HT1080 (cell line): ENCODE measurements at regions not wholly inside any gene's neighbourhood (a gene's known extent, or its start where the extent isn't known, plus 50 kb on each side); places are given as distances from the start of the nearest gene placed in this dataset.

ENCODE experiments used
- DNase-seq: peaks from one replicate; pipeline ENCODE4 v3.0.0-alpha.2; 2015; ENCODE audit warnings: low read depth

DNA sequence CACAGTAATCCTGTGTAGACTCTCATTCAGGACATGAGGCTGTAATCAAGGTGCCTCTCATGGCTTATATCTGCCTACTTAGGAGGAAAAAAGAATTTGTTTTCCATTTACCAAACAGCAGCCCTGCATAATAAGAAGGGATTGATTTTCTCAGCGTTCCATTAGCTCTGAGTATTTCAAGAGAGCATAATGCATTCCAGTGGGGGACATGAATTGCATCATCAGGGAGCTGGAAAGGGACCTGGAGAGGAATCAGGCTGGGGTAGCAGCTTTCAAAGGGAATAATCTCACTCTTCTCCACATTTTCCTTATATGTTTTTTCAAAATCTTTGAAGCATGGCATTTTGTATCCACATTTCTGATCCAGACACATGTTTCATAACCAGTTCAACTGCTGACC is 150.6 kb upstream of the ANKRD28 start:
- no peak for DNase-seq

DNA sequence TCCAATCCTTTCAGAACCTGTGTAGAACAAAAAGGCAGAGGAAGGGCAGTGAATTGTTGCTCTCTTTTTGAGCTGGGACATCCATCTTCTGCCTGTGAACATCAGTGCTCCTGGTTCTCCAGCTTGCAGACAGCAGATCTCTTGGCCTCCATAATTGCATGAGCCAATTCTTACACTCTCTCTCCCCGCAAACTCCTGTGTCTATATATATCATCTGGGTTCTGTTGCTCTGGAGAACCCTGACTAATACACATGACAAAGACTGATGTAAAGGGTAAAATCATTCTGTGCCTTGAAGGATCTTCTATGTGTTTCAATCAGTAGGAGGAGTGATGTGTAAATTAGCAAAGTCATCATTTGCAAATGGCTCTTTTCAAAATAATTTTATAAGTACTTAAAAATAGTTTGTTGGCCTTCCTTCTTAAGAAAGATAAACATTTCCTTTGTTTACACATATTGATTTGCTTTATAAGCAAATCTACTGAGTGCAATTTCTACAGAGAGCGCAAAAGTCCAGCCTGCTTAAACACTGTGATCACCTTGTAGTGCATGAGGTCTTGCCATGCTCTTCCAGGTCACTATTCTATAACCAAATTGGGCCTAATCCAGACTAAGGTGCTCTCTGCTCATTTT is 154.9 kb upstream of the ANKRD28 start:
- no peak for DNase-seq

DNA sequence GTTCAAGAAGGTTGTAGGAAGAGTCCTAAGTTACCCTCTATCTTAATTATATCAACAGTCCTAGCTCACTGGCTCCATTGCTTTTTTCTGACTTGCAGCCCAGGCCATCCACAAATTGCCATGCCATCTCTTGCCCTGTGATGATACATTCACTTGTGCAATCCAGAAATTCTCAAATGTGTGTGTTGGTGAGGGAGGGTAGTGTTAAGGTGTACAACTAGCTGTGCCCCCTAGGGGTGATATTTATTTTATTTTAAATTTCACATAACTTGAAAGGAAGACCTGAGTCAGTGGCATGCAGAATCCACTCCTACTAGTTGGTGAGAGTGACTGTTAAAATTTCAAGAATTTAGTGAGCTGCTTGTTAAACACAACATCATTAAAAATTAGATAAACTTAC is 156.1 kb upstream of the ANKRD28 start:
- peak; percentile 30 for DNase-seq

DNA sequence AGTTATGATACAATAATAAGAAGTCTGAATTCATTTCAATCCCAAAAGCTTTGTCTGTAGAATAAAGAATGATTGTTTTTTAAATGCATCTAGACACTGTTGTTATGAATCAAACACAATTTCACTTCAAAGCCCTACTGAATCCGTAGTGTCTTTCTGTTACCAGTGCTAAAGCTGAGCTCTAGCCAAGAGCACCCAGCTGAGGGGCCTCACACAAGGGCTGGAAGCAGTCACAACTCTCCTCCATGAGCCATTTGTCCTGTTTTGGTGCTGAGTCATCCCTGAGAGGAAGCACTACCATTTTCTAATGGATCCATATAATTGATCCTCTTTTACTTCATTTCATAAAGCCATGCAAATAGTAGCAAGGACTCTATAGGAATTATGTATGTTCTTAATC is 158.2 kb upstream of the ANKRD28 start:
- DNase-seq: no peak

DNA sequence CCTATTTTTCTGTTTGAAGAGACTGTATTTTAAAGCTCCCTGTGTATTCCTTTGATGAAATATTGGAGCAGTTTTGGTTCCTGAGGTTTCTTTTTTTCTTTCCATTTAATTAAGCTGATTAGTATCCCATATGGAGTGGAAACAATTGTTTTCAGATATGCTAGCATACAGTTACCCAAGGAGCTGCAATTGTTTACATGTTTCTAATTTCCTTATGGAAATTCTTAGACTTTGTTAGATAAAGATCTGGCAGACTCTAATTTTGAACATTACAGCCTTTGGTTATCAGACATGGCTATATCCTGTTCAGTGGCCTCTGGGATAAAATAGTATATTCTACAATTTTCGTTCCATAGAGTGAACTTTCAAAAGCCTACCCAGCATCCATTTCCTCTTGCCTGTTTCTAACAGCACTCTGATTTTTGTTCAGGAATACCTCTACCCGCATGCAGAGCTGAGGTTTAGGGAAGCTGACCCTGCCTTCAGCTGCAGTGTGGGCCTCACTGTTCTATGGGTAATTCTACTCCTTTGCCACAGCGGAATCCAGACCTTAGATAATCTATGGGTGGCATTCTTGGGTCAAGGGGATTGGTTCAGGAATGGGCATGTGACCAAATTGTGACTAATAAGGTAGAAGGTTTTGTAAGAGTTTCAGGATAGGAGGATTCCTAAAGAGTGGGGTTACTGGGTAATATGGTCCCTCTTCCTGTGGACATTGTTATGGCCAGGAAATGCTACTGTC is 161.1 kb upstream of the ANKRD28 start:
- DNase-seq: no peak

DNA sequence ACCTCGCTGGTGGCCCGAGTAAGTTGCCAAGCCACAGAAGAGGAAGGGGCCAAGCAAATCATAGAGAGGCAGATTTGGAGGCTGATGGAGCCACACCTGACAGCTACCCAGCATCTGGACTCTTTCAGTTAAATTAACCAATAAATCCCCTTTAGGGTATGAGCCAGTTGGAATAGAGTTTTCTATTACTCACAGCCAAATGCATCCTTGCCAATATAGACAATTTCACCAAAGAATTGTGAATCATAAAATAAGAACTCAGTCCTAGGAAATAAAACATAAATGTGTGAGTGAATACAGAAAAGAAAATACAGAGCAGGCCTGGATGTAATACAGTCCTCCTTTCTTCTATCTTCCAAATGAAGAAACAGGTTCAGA is 161.6 kb upstream of the ANKRD28 start:
- DNase-seq: no peak

DNA sequence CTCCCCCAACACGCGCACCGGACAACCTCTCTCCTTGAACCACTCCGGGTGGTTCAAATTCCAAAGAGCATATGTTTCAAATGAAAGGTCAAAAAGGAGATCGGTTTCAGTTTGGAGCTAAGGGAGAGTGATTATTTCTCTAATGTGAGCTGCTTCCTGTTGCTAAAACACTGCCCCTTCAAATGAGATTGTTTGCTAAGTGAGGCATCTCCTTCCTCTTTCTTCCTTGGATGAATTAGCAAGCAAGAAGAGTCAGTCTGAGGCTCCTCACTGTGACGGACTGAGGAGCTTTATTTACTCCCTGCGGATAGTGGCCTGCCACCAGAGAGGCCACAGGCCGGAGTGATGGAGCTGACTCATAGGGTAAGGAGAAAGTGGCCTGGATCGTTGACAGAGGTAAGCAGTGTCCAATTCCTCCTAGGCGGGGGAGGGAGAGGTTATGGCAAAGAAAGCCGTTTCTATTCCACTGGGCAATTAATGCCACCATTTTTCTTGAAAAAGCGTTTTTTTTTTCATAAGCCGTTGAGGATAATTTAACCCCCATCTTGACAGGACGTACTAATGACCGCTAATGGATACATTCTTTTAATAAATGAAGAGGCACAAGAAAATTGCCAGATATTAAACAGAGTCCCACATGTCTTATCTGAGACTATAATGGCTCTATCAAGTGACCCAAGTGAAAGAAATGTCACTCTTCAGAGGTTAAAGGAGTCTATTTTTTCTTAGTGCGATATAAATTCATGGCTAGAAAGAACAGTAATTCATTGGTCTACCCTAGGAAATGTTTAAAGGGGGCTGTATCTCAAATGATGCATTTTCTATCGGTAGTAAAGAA is 167.0 kb upstream of the ANKRD28 start:
- DNase-seq: peak; percentile 83

DNA sequence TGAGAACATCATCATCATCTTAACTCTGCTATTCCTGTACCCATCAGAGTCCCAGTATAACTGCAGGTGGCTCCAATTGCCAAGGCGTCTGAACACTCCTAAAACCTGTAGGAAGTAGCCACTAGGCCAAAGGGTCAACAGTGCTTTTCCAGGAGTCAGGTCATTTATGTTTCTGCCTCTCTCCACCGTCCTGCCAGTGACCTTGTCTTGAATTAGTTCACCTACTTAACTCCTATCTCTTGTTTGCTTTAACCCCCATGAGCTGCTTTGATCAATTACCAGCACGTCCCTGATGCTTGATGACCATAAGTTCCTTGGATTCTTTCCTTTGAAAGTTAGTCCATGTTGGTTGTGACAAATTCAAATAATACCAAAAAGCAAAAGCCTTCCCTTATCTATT is 169.8 kb upstream of the ANKRD28 start:
- no peak for DNase-seq

DNA sequence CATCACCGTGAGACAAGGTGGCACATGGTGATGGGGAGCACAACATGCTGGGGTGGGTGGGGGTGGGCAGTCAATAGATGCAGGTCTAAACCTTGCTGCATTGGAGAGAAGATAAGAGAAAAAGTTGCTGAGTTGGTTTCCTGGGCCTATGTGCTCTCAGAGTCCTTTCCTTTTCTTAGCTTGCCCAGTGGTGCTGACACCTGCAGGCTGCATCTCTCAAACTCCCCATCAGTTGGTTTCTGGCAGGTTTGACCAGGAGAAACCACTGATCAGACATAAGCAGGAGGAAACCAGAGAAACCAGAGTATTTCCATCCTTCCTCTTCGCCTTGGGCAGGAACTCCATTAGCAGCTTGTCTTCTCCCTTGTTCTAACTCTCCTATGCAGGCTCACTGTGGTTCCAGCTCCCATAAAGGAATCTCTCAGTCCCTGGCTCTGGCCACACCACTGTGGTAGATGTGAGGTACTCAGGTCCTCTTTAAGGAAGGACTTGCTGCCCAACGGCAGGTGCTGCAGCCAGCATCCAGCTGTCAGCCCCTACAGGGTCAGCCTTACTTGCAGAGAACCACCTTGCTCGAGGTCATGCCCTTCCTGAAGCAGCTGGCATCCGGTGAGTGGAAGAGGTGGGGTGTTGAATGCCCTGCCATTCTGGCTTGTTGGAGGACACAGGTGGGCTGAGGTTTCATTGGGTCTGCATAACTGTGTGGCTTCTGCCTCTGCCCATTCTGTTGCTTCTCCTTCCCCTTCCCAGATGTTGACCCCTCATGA is 172.3 kb upstream of the ANKRD28 start:
- DNase-seq: no peak

DNA sequence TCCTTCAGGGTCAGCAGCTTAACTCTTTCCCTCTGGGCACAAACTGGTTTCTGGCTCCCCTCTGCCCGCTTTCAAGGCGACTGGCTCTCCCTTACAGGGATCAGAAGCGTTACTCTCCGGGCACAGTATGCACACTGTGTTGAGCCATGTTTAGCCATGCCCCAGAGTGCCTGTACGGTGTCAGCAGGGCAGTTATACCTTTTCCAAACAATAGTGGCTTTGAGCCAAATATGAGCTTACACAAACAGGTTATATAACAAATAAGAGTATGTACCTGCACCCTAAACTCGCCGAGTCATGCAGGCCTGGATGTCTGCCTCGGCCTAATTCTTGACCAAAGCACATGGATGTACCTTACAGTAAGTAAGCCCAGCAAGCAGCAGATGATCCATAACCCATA is 175.6 kb upstream of the ANKRD28 start:
- DNase-seq: no peak

DNA sequence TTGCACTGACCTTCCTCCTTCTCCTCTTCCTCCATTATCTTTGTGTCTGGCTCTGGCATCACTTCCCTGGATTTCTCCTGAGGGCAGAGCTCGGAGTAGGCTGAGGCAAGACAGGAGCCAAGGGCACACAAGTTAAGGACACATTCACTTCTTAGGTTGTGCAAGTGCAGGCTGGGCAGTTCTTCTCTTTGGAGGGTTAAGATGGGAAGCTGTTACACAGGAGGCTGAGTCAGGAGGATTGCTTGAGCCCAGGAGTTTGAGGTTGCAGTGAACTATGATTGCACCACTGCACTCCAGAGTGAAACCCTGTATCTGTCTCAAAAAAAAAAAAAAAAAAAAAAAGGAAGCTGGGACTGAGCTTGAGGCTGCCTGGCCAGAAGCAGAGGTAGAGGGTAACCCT is 176.2 kb upstream of the ANKRD28 start:
- no peak for DNase-seq

DNA sequence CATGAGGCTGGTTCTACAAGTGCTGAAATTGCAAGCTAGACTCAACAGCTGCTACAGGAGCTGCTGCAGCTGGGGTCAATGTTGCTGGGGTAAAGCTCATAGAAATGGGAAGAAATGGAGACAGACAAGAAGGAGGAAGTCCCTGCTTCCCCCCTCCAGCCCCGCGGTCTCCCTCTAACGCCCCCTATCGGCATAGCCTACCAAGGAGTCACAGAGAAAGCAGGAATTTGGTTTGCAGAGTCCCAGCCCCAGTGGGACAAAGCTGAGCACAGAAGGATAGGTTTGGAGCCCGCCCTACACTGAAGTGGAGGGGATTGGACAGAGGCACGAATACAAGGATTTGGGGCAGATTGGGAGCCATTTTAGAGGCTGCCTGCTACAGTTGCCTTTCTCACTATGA is 176.9 kb upstream of the ANKRD28 start:
- no peak for DNase-seq

DNA sequence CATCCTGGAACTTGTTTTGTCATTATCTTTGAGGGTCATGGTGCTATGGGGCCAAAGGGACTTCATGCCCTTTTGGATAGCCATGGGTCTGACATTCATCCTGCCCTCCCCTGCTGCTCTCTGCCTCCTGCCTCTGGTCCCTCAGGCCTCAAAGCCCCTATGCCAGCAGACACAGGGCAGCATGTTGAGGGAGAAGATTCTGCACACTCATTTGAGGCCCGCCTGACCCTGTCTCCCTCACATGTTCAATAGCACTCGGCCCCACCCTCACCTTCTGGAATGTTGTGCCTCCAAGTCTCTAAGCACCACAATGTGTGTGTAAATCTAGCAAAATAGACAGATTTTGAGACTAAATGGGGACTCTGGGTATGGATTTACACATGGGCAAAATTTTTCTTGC is 178.7 kb upstream of the ANKRD28 start:
- DNase-seq: no peak

DNA sequence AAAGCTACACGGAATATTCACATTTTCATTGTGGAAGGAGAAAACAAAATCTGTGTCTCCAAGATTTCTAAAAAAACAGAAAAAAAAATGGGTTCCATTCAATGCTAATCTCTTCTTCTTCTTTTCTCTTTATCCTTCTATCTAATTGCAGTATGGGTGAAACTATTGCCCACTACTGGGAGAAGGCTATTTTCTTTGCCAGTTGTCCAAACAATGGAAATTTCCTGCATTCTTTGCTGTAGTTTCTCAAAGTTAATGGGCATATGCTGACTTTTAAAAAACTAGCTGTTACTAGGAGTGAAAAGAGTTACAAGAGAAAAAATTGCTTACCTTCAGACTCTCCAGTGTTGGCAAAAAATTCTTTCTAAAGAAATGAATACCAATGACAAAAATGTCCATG is 179.3 kb upstream of the ANKRD28 start:
- DNase-seq: no peak

DNA sequence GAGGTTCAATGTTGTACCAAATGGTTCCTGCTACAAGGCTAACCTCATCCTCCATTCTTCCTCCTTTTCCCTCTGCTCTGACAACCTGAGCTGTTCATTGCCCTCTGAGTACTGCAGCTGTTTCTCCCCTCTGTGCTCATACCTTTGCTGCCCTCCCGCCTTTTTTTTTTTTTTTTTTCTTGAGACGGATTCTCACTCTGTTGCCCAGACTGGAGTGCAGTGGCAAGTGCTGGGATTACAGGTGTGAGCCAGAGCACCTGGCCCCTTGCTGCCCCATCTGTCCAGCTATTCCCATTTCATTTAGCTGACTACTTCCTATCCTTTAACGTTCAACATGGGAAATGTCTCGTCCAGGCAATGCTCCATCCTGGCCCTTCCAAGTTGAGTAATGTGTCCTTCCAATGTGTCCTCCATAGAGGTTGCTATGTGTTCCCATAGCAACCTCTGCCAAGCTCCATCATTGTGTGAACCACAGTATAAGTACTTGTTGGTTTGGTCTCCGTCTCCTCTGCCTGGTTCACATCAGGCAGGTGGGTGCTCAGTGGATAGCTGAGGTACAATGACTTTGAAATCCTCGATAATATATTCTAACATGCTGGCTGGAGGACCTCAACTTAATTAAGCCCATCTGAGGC is 179.9 kb upstream of the ANKRD28 start:
- no peak for DNase-seq

DNA sequence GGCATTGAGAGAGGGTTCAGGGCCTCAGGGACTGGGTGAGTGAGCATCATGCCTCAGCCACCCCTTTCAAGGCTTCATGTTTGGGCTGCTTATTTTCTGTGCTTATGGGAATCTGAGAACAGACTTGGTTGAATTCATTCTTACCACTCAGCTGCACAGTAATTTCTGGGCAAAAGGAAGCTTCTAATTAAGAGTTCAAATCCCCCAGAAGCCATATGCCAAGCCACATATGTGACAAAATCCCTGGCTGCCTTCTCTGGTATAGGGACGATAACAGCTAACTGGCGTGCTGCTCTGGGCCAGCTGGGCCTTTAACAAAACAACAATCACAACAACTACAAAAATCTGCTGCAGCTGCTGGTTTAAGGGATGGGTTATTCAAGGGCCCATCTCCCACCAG is 181.0 kb upstream of the ANKRD28 start:
- DNase-seq: no peak

DNA sequence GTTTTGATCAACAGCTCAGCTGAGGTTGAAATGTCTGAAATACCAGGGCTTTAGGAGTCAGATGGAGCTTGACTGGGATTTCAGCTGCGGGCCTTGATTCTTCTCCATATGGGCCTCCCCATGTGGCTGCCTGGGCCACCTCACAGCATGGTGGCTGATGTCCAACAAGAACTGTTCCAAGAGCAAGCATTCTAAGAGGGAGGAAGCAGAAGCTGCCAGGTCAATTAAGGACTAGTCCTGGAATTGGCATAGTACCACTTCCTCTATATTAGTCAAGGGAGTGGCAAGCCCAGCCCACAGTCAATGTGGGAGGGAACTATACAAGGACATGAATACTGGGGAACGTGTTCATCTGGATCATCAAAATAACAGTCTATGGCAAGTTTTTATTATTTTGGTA is 181.7 kb upstream of the ANKRD28 start:
- DNase-seq: peak; percentile 55

DNA sequence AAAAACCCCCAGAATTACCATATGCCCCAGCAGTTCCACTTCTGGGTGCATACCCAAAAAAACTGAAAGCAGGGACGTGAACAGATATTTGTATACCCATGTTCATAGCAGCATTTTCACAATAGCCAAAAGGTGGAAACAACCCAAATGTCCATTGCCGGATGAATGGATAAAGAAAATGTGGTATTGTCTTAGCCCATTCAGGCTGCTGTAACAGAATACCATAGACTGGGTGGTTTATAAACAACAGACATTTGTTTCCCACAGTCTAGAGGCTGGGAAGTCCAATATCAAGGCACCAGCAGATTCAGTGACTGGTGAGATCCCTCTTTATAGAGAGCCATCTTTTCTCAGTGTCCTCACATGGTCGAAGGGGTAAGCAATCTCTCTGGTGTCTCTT is 182.1 kb upstream of the ANKRD28 start:
- no peak for DNase-seq

DNA sequence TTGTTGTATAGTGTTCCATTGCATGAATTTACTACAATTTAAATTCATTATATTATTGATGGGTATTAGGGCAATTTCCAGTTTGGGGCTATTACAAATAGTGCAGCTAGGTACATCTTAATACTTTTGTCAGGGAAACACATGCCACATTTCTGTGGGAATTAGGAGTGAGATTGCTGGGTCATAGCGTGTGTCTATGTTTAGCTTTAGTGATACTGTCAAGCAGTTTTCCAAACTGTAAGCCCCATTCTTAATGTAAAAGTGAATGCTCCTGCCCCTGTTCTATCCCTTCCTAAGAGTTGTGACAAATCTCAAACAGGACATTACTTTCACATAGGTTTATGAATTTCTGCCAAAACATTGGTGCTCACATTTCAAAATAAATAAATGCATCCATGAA is 184.5 kb upstream of the ANKRD28 start:
- no peak for DNase-seq

DNA sequence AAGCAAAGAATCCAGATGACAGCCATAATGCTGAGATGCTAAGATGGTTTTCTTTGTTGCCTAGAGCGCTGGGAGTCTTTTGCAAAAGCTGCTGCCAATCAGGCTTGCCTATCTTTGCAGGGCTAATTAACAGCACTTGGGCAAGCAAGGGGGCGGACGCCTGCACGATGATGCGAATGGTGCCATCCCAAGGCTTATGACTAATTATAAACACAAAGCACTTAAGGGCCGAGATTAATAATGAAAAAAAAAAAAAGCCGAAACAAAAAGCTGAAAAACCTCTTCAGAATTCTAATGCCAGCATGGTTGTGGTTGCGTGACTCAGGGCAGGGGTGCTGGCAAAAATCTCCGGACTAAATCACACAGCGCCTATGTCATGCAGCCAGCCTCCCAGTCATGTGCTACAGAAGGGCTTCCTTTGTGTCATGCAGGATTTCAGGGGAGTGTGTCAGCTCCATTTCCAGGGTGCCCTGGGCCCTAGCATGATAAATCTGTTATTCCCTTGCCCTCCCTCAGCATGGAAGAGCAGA is 185.0 kb upstream of the ANKRD28 start:
- DNase-seq: peak; percentile 99

DNA sequence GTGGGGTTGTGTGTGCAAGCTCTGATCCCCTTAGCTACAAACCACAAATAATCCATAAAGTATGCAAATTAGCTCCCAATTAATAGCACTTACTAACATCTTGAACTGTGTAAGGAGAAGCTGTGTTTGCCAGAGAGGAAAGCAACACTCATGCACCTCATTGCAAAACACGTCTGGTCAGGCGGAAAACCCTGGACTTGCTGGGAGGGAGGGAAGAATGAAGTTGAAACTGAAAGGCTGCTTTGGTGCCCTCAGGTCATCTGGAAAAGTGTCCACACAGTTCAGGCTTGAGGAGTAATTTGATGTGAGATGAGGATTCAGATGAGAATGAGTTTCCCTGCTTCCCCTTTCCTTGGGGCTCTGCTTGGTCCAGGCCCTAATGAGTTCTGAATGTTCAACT is 185.5 kb upstream of the ANKRD28 start:
- DNase-seq: peak; percentile 74
